MCF 10A (cell line): ENCODE measurements at regions not wholly inside any gene's neighbourhood (a gene's known extent, or its start where the extent isn't known, plus 50 kb on each side); places are given as distances from the start of the nearest gene placed in this dataset.

Source experiments
- BruUV-seq: library from RNA; stranded (reverse); fragments of 400-500 nt; replicated peaks from 2 replicates; lab custom pipeline; 2021; lab: Mats Ljungman, UMichigan
- CTCF ChIA-PET: fragments of 300-600 bp; sonication (Branson Sonifier 250); formaldehyde crosslinking; extraction: SDS; loops from one replicate; lab custom pipeline; 2021; ENCODE audit warnings: antibody characterized with exemption, inconsistent platforms; lab: Yijun Ruan, JAX
- POLR2A ChIA-PET: fragments of 300-600, 350-650 bp; sonication (Branson Sonifier 250); formaldehyde crosslinking; extraction: SDS; loops from one replicate; lab custom pipeline; 2020; ENCODE audit warnings: antibody characterized with exemption, inconsistent platforms; lab: Yijun Ruan, JAX
- DNase-seq: peaks from one replicate; pipeline ENCODE4 v3.0.0-alpha.2; 2018; ENCODE audit not compliant: unreplicated experiment
- H3K27ac Mint-ChIP-seq: one replicate; pipeline ENCODE4 v1.8.0; 2022; ENCODE audit warnings: mild to moderate bottlenecking, low read depth, mixed read lengths; ENCODE audit not compliant: unreplicated experiment
- H3K27me3 Mint-ChIP-seq: one replicate; pipeline ENCODE4 v1.8.0; 2022; ENCODE audit warnings: mixed read lengths; ENCODE audit not compliant: insufficient read depth, unreplicated experiment
- H3K36me3 Mint-ChIP-seq: one replicate; pipeline ENCODE4 v1.8.0; 2022; ENCODE audit warnings: mild to moderate bottlenecking, moderate library complexity, mixed read lengths; ENCODE audit not compliant: insufficient read depth, unreplicated experiment
- H3K4me1 Mint-ChIP-seq: one replicate; pipeline ENCODE4 v1.8.0; 2022; ENCODE audit warnings: mixed read lengths; ENCODE audit not compliant: insufficient read depth, unreplicated experiment
- H3K4me3 Mint-ChIP-seq: one replicate; pipeline ENCODE4 v1.8.0; 2022; ENCODE audit warnings: mild to moderate bottlenecking, moderate library complexity, mixed read lengths; ENCODE audit not compliant: unreplicated experiment
- H3K9me3 Mint-ChIP-seq: one replicate; pipeline ENCODE4 v1.8.0; 2022; ENCODE audit warnings: mixed read lengths; ENCODE audit not compliant: unreplicated experiment
- intact Hi-C: fragments of 100-400 bp; cut with micrococcal nuclease; formaldehyde crosslinking; loops from 2 replicates; pipeline ENCODE4 v1.14.1; 2022
- TF ChIP-seq, protein P1 (sequence below): fragments of 200-600 bp; IDR thresholded peaks from one replicate; pipeline ENCODE4 v1.8.0; 2022; ENCODE audit warnings: antibody characterized with exemption, mild to moderate bottlenecking; ENCODE audit not compliant: unreplicated experiment

GRCh38 chr1:82578086-82578726, 777.5 kb downstream of the ADGRL2 start:
- ChIA-PET CTCF (no interaction called here), POLR2A (no interaction called here)
- intact Hi-C loops, result no loop called here
- DNase-seq, result no peak
- H3K27ac Mint-ChIP-seq, result no peak overlapping the region
- no peaks in the 10 kb centered on the region for H3K27me3 Mint-ChIP-seq
- no peaks in the 10 kb centered on the region for H3K36me3 Mint-ChIP-seq
- TF ChIP-seq, protein P1, sequence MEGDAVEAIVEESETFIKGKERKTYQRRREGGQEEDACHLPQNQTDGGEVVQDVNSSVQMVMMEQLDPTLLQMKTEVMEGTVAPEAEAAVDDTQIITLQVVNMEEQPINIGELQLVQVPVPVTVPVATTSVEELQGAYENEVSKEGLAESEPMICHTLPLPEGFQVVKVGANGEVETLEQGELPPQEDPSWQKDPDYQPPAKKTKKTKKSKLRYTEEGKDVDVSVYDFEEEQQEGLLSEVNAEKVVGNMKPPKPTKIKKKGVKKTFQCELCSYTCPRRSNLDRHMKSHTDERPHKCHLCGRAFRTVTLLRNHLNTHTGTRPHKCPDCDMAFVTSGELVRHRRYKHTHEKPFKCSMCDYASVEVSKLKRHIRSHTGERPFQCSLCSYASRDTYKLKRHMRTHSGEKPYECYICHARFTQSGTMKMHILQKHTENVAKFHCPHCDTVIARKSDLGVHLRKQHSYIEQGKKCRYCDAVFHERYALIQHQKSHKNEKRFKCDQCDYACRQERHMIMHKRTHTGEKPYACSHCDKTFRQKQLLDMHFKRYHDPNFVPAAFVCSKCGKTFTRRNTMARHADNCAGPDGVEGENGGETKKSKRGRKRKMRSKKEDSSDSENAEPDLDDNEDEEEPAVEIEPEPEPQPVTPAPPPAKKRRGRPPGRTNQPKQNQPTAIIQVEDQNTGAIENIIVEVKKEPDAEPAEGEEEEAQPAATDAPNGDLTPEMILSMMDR, result no peak
- no peaks in the 10 kb centered on the region for H3K9me3 Mint-ChIP-seq
- no peak overlapping the region for H3K4me3 Mint-ChIP-seq
- no peaks in the 10 kb centered on the region for H3K4me1 Mint-ChIP-seq
- no TSS peak for BruUV-seq

GRCh38 chr1:82567348-82567747, 766.6 kb downstream of the ADGRL2 start:
- no peak for DNase-seq
- BruUV-seq, result no TSS peak
- H3K4me1 Mint-ChIP-seq, result peaks cover 18% of the 10 kb centered on the region
- H3K27me3 Mint-ChIP-seq, result no peaks in the 10 kb centered on the region
- H3K27ac Mint-ChIP-seq, result no peak overlapping the region
- intact Hi-C loops, result loop anchor here (5.0 to 10.0 kb wide), 2 partner anchors 183 to 765 kb away; partner anchors contain the start of gene ADGRL2
- no peaks in the 10 kb centered on the region for H3K36me3 Mint-ChIP-seq
- CTCF ChIA-PET, result interaction anchor here (0.5 kb wide), 1 partner anchor 222 kb away, joined by 3 read pairs; no protein-coding TSS in a partner anchor
- POLR2A ChIA-PET, result no interaction called here
- TF ChIP-seq, protein P1, result no peak
- H3K9me3 Mint-ChIP-seq, result no peaks in the 10 kb centered on the region
- H3K4me3 Mint-ChIP-seq, result no peak overlapping the region

DNA sequence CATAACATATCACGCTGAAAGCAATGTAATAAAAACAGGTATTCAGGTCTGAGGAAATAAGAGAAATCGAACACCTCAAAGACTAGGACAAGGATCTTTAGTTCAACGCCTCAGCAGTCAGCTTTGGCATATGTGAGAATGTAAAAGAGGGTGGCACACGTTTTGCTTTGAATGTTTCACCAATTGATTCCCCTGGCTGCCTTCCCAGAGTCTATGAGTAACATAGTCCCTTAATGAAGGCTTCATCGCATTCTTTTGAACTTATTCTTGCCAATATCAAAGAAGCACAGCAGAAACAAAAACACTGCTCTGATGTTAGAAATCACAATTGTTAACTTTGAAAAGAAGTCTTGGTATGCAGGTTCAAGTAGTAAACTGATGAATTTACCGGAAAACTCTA, 764.8 kb downstream of the ADGRL2 start:
- H3K4me1 Mint-ChIP-seq, result peaks cover 25% of the 10 kb centered on the region
- no peaks in the 10 kb centered on the region for H3K27me3 Mint-ChIP-seq
- H3K9me3 Mint-ChIP-seq, result no peaks in the 10 kb centered on the region
- H3K36me3 Mint-ChIP-seq, result no peaks in the 10 kb centered on the region
- ChIA-PET POLR2A (interaction anchor here (0.6 to 1.9 kb wide), 9 partner anchors 10 to 765 kb away, joined by 3 to 6 read pairs (median 3); partner anchors contain the start of gene ADGRL2), CTCF (no interaction called here)
- peak overlapping the region; percentile 79 for H3K27ac Mint-ChIP-seq
- BruUV-seq, result no TSS peak
- peak overlapping the region; percentile 49 for H3K4me3 Mint-ChIP-seq
- TF ChIP-seq, protein P1, result no peak
- peak; percentile 93 for DNase-seq
- intact Hi-C loops, result loop anchor here (5.0 to 10.0 kb wide), 2 partner anchors 181 to 763 kb away; partner anchors contain the start of gene ADGRL2

- Mint-ChIP-seq H3K4me3 (peak overlapping the region; percentile 49), H3K9me3 (no peaks in the 10 kb centered on the region), H3K4me1 (peaks cover 26% of the 10 kb centered on the region), H3K36me3 (no peaks in the 10 kb centered on the region), H3K27me3 (no peaks in the 10 kb centered on the region), H3K27ac (peak overlapping the region; percentile 79)
- ChIA-PET POLR2A (interaction anchor here (0.6 to 1.9 kb wide), 12 partner anchors 11 to 764 kb away, joined by 3 to 6 read pairs (median 3); partner anchors contain the start of gene ADGRL2), CTCF (no interaction called here)
- TF ChIP-seq, protein P1, result no peak
- DNase-seq, result peak; percentile 80
- BruUV-seq, result no TSS peak
- intact Hi-C loops, result loop anchor here (5.0 to 10.0 kb wide), 2 partner anchors 180 to 763 kb away; partner anchors contain the start of gene ADGRL2
Observed at GRCh38 chr1:82565146-82565545, 764.4 kb downstream of the ADGRL2 start.
